ENCODE measurements at regions not wholly inside any gene's neighbourhood (a gene's known extent, or its start where the extent isn't known, plus 50 kb on each side); places are given as distances from the start of the nearest gene placed in this dataset.

GRCh38 chr16:50991436-50991835 lies 159.6 kb downstream of the SALL1 start:
- no peak for DNase-seq

- no peak for DNase-seq
Observed at GRCh38 chr16:50991006-50991405, 160.1 kb downstream of the SALL1 start.

GRCh38 chr16:50989047-50989446 lies 162.0 kb downstream of the SALL1 start:
- DNase-seq = no peak

- no peak for DNase-seq
Observed at GRCh38 chr16:50988441-50988840, 162.6 kb downstream of the SALL1 start.

GRCh38 chr16:50986453-50986852 lies 164.6 kb downstream of the SALL1 start:
- DNase-seq = no peak

GRCh38 chr16:50985733-50986132 lies 165.3 kb downstream of the SALL1 start:
- no peak for DNase-seq

GRCh38 chr16:50984688-50985087 lies 166.4 kb downstream of the SALL1 start:
- no peak for DNase-seq

- DNase-seq = no peak
Observed at GRCh38 chr16:50982808-50983207, 168.3 kb downstream of the SALL1 start.

- no peak for DNase-seq
Observed at GRCh38 chr16:50981951-50982350, 169.1 kb downstream of the SALL1 start.

- no peak for DNase-seq
Observed at GRCh38 chr16:50980666-50981065, 170.4 kb downstream of the SALL1 start.

GRCh38 chr16:50979806-50980620 lies 171.1 kb downstream of the SALL1 start:
- no peak for DNase-seq

GRCh38 chr16:50977138-50977537 lies 173.9 kb downstream of the SALL1 start:
- DNase-seq = no peak

GRCh38 chr16:50974438-50975036 lies 176.5 kb downstream of the SALL1 start:
- DNase-seq = no peak

- DNase-seq = no peak
Observed at GRCh38 chr16:50972876-50973275, 178.2 kb downstream of the SALL1 start.

- no peak for DNase-seq
Observed at GRCh38 chr16:50970281-50970680, 180.8 kb downstream of the SALL1 start.

- DNase-seq = no peak
Observed at GRCh38 chr16:50967827-50968612, 183.1 kb downstream of the SALL1 start.

- no peak for DNase-seq
Observed at GRCh38 chr16:50964491-50964890, 186.6 kb downstream of the SALL1 start.

- DNase-seq = no peak
Observed at GRCh38 chr16:50961952-50962351, 189.1 kb downstream of the SALL1 start.

- DNase-seq = no peak
Observed at GRCh38 chr16:50960517-50961202, 190.4 kb downstream of the SALL1 start.

GRCh38 chr16:50957056-50957455 lies 194.0 kb downstream of the SALL1 start:
- no peak for DNase-seq

GRCh38 chr16:50956637-50957036 lies 194.4 kb downstream of the SALL1 start:
- no peak for DNase-seq

- no peak for DNase-seq
Observed at GRCh38 chr16:50955311-50955710, 195.8 kb downstream of the SALL1 start.

- DNase-seq = no peak
Observed at GRCh38 chr16:50954469-50954868, 196.6 kb downstream of the SALL1 start.

Data from NCI-H1694 (cell line).